H1 (cell line): ENCODE measurements at regions not wholly inside any gene's neighbourhood (a gene's known extent, or its start where the extent isn't known, plus 50 kb on each side); places are given as distances from the start of the nearest gene placed in this dataset.

ENCODE experiments used
- CTCF ChIA-PET: fragments of 300-600 bp; sonication (Branson Sonifier 250); formaldehyde crosslinking; loops from one replicate; lab custom pipeline; 2021; ENCODE audit not compliant: partially characterized antibody; lab: Charles Lee
- POLR2A ChIA-PET: fragments of 300-600 bp; sonication (Branson Sonifier 250); formaldehyde crosslinking; loops from one replicate; lab custom pipeline; 2021; ENCODE audit warnings: inconsistent platforms; ENCODE audit not compliant: partially characterized antibody; lab: Charles Lee
- DNase-seq, 2 experiments: peaks; one replicate each; pipeline versions ENCODE4 v3.0.0 to v3.0.0-alpha.2; 2010 to 2022; ENCODE audit warnings: low spot score in 2 of 2, low read depth in 1 of 2, mixed read lengths in 1 of 2
- FAIRE-seq: peaks from 2 replicates; lab custom pipeline; 2011; peaks lifted over from hg19 to GRCh38; lab: Jason Lieb, UNC
- H2AFZ ChIP-seq: 2 replicates; pipeline ENCODE4 v1.8.1; 2012; ENCODE audit warnings: low read length, inconsistent platforms
- H2AK5ac ChIP-seq: 2 replicates; pipeline ENCODE4 v1.6.1; 2013; ENCODE audit warnings: low read depth, low read length
- H2BK120ac ChIP-seq: replicated peaks from 2 replicates; pipeline ENCODE3; 2013; ENCODE audit warnings: low read depth, low read length, inconsistent platforms
- H2BK12ac ChIP-seq: 2 replicates; pipeline ENCODE4 v1.6.1; 2013; ENCODE audit warnings: low read depth, low read length
- H2BK15ac ChIP-seq: 2 replicates; pipeline ENCODE4 v1.6.1; 2013; ENCODE audit warnings: low read length
- H2BK20ac ChIP-seq: 2 replicates; pipeline ENCODE4 v1.6.1; 2013; ENCODE audit warnings: low read length
- H2BK5ac ChIP-seq: 2 replicates; pipeline ENCODE4 v1.6.1; 2013; ENCODE audit warnings: low read depth, low read length
- H3K14ac ChIP-seq: 2 replicates; pipeline ENCODE4 v1.6.1; 2013; ENCODE audit warnings: inconsistent platforms; ENCODE audit not compliant: insufficient read length
- H3K18ac ChIP-seq: 2 replicates; pipeline ENCODE4 v1.6.1; 2013; ENCODE audit warnings: low read length; ENCODE audit errors: extremely low read depth
- H3K23ac ChIP-seq: 2 replicates; pipeline ENCODE4 v1.6.1; 2013; ENCODE audit warnings: inconsistent platforms; ENCODE audit not compliant: insufficient read length
- H3K23me2 ChIP-seq: 2 replicates; pipeline ENCODE4 v1.6.1; 2013; ENCODE audit warnings: low read depth, low read length
- H3K27ac ChIP-seq: 2 replicates; pipeline ENCODE4 v1.6.1; 2011; ENCODE audit warnings: low read depth, low read length, inconsistent platforms
- H3K27me3 ChIP-seq, 4 experiments: replicated peaks in 1 of 4; 1 replicate in 1 of 4; 2 replicates in 3 of 4; pipeline versions ENCODE4 v1.6.1 to v1.8.1; 2011 to 2013; ENCODE audit warnings: low read length in 3 of 4, mild to moderate bottlenecking in 3 of 4, inconsistent platforms in 2 of 4, mixed read lengths in 2 of 4, moderate library complexity in 1 of 4; ENCODE audit not compliant: control insufficient read depth in 3 of 4, insufficient read depth in 3 of 4; ENCODE audit errors: extremely low read depth in 1 of 4
- H3K36me3 ChIP-seq, 4 experiments: 2 replicates each; pipeline versions ENCODE4 v1.6.1 to v1.8.1; 2011 to 2013; ENCODE audit warnings: mild to moderate bottlenecking in 4 of 4, low read length in 3 of 4, moderate library complexity in 2 of 4, control low read depth in 1 of 4, inconsistent platforms in 1 of 4; ENCODE audit not compliant: insufficient read depth in 4 of 4, control insufficient read depth in 2 of 4
- H3K4ac ChIP-seq: replicated peaks from 2 replicates; pipeline ENCODE3; 2013; ENCODE audit warnings: low read length, low read depth, mixed read lengths, inconsistent platforms; ENCODE audit not compliant: insufficient read length
- H3K4me1 ChIP-seq, 4 experiments: replicated peaks in 1 of 4; 1 replicate in 1 of 4; 2 replicates in 3 of 4; pipeline versions ENCODE4 v1.6.1 to v1.8.1; 2011 to 2013; ENCODE audit warnings: low read length in 3 of 4, inconsistent platforms in 2 of 4, mixed read lengths in 1 of 4; ENCODE audit not compliant: insufficient read depth in 4 of 4, control insufficient read depth in 3 of 4
- H3K4me2 ChIP-seq, 2 experiments: 2 replicates each; pipeline versions ENCODE4 v1.6.1 to v1.8.1; 2011 to 2013; ENCODE audit warnings: low read depth in 2 of 2, low read length in 2 of 2, control low read depth in 1 of 2, inconsistent platforms in 1 of 2, mild to moderate bottlenecking in 1 of 2; ENCODE audit not compliant: insufficient read depth in 1 of 2
- H3K4me3 ChIP-seq, 4 experiments: fragments of 200-600, 300-600 bp in 1 of 4; sonication (generic), shearing (Covaris generic), sonication (Bioruptor Twin) in 1 of 4; 2 replicates each; pipeline versions ENCODE4 v1.5.1 to v1.8.1; 2011 to 2016; ENCODE audit warnings: low read length in 4 of 4, low read depth in 3 of 4, control low read depth in 2 of 4, inconsistent platforms in 2 of 4, mild to moderate bottlenecking in 2 of 4, mixed read lengths in 1 of 4, moderate library complexity in 1 of 4; ENCODE audit not compliant: insufficient read depth in 2 of 4; ENCODE audit errors: extremely low read depth in 1 of 4
- H3K56ac ChIP-seq: replicated peaks from 2 replicates; pipeline ENCODE3; 2013; ENCODE audit warnings: low read depth, mild to moderate bottlenecking, mixed read lengths, low read length, inconsistent platforms; ENCODE audit not compliant: insufficient read length
- H3K79me1 ChIP-seq: 2 replicates; pipeline ENCODE4 v1.6.1; 2013; ENCODE audit warnings: low read depth, low read length, control low read depth
- H3K79me2 ChIP-seq, 2 experiments: 2 replicates each; pipeline versions ENCODE4 v1.6.1 to v1.8.1; 2012 to 2013; ENCODE audit warnings: low read length in 2 of 2, mild to moderate bottlenecking in 2 of 2, inconsistent platforms in 1 of 2; ENCODE audit not compliant: insufficient read depth in 2 of 2, control insufficient read depth in 1 of 2
- H3K9ac ChIP-seq, 4 experiments: replicated peaks in 1 of 4; 1 replicate in 1 of 4; 2 replicates in 3 of 4; pipeline versions ENCODE4 v1.6.1 to v1.8.1; 2011 to 2013; ENCODE audit warnings: low read depth in 3 of 4, low read length in 3 of 4, control low read depth in 2 of 4, mild to moderate bottlenecking in 2 of 4, moderate library complexity in 2 of 4, inconsistent platforms in 1 of 4; ENCODE audit errors: extremely low read depth in 1 of 4
- H3K9me3 ChIP-seq, 2 experiments: 2 replicates each; pipeline versions ENCODE4 v1.6.1 to v1.8.1; 2012 to 2013; ENCODE audit warnings: mild to moderate bottlenecking in 2 of 2, moderate library complexity in 2 of 2, control low read depth in 1 of 2, inconsistent platforms in 1 of 2, low read depth in 1 of 2, low read length in 1 of 2, mixed read lengths in 1 of 2; ENCODE audit not compliant: insufficient read depth in 2 of 2
- H4K20me1 ChIP-seq, 2 experiments: replicated peaks in 1 of 2; 2 replicates each; pipeline versions ENCODE3 to v1.8.1; 2011 to 2013; ENCODE audit warnings: inconsistent platforms in 2 of 2, low read length in 2 of 2, mild to moderate bottlenecking in 1 of 2; ENCODE audit not compliant: insufficient read depth in 2 of 2, control insufficient read depth in 1 of 2
- H4K5ac ChIP-seq: 2 replicates; pipeline ENCODE4 v1.6.1; 2013; ENCODE audit warnings: low read length, low read depth, mixed read lengths, inconsistent platforms; ENCODE audit not compliant: insufficient read length
- H4K8ac ChIP-seq: 2 replicates; pipeline ENCODE4 v1.8.0; 2013; ENCODE audit warnings: mild to moderate bottlenecking, moderate library complexity, low read length, inconsistent platforms; ENCODE audit not compliant: insufficient read depth; ENCODE audit errors: extremely low read depth
- H4K91ac ChIP-seq: replicated peaks from 2 replicates; pipeline ENCODE3; 2013; ENCODE audit warnings: low read length, mixed read lengths, inconsistent platforms; ENCODE audit not compliant: insufficient read length
- BRCA1 ChIP-seq: IDR thresholded peaks from 2 replicates; pipeline ENCODE4 v1.6.1; 2012; ENCODE audit warnings: low read depth, low read length, improper control_type of control experiment
- KDM4A ChIP-seq: IDR thresholded peaks from one replicate; pipeline ENCODE4 v1.7.1; 2012; ENCODE audit warnings: low read depth, mild to moderate bottlenecking, moderate library complexity, low read length, inconsistent platforms; ENCODE audit not compliant: severe bottlenecking
- YY1 ChIP-seq: IDR thresholded peaks from 2 replicates; pipeline ENCODE4 v1.6.1; 2011; ENCODE audit warnings: low read depth, mild to moderate bottlenecking, low read length
- WGBS, 2 experiments: shearing (Covaris generic) in 1 of 2; methylation state at CpG; one replicate each; pipeline versions ENCODE4 v1.1.6 to v1.1.7; 2013 to 2015; ENCODE audit warnings: low lambda C conversion rate in 2 of 2, mixed read lengths in 2 of 2, inconsistent platforms in 1 of 2, low coverage in 1 of 2, missing lambda C conversion rate in 1 of 2; ENCODE audit not compliant: insufficient replicate concordance in 2 of 2, insufficient coverage in 1 of 2, insufficient read length in 1 of 2; ENCODE audit errors: extremely low coverage in 1 of 2, missing lambda C conversion rate in 1 of 2; 5-methylcytosine and 5-hydroxymethylcytosine counted together
- TF ChIP-seq, protein P1 (sequence below): IDR thresholded peaks from 2 replicates; pipeline ENCODE4 v1.6.1; 2011; ENCODE audit warnings: low read depth, mild to moderate bottlenecking, low read length; ENCODE audit not compliant: insufficient read depth

DNA sequence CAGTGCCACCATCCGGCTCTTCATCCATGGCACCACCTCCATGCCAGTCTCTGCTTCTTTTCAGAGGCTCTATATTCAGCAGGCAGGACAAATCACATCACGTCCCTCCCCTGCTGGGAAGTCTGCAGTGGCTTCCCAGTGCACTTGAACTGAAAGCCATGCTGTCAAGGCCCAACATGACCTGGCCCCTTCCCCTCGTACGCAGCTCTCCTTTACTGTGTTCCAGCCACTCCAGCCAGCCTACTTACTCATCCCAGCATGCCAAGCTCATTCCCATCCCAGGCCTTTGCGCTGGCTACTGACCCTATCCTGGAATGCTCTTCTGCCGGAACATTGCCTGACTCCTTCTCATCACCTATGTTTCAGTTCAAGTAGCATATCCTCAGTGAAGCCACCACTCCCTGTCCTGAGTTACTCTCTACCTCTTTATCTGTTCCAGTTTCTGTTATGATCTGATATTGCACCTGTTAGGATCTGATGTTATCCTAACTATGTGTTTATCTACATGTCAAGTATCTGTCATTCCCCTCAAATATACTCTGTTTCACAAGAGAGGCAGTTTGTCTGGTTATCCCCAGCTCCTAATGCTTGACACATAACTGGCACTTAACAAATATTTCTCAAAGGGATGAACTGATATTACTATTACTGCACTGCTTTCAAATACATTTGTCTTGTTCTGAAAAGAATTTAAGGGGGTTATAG is 101.2 kb upstream of the F3 start:
- Histone ChIP-seq H4K20me1 (no peaks in the 10 kb centered on the region), H3K79me2 (no peaks in the 10 kb centered on the region), H2BK5ac (no peak overlapping the region), H3K56ac (no peak overlapping the region), H4K8ac (no peak overlapping the region), H3K4me3 (no peak overlapping the region), H3K23ac (no peak overlapping the region), H3K27me3 (no peaks in the 10 kb centered on the region), H2AFZ (no peak overlapping the region), H3K18ac (no peak overlapping the region), H3K14ac (no peak overlapping the region), H3K4me2 (no peak overlapping the region), H3K9me3 (no peaks in the 10 kb centered on the region), H4K5ac (no peak overlapping the region), H2AK5ac (no peak overlapping the region), H3K4me1 (peaks cover 0 to 2% (median 0%) of the 10 kb centered on the region in 4 experiments; a peak in 1 of 7 replicates), H3K36me3 (no peaks in the 10 kb centered on the region), H2BK20ac (no peak overlapping the region), H3K79me1 (no peaks in the 10 kb centered on the region), H2BK12ac (no peak overlapping the region), H3K9ac (peak overlapping the region in 1 of 4 experiments; percentile 30; a peak in 1 of 7 replicates), H2BK15ac (no peak overlapping the region), H4K91ac (no peak overlapping the region), H3K23me2 (no peaks in the 10 kb centered on the region), H3K4ac (no peak overlapping the region), H3K27ac (no peak overlapping the region), H2BK120ac (no peak overlapping the region)
- WGBS, 2 experiments, result 82% methylated on average over 6 of the region's 6 CpGs; no CpG with 5 or more reads in 1 of the 2 experiments
- no peak for FAIRE-seq
- TF ChIP-seq YY1 (no peak), KDM4A (no peak), BRCA1 (no peak)
- TF ChIP-seq, protein P1, sequence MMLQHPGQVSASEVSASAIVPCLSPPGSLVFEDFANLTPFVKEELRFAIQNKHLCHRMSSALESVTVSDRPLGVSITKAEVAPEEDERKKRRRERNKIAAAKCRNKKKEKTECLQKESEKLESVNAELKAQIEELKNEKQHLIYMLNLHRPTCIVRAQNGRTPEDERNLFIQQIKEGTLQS, result no peak
- ChIA-PET CTCF (interaction anchor here (1.2 to 1.7 kb wide), 5 partner anchors 11 to 163 kb away, joined by 3 to 4 read pairs (median 3); no protein-coding TSS in a partner anchor), POLR2A (interaction anchor here (1.3 kb wide), 1 partner anchor 18 kb away, joined by 3 read pairs; no protein-coding TSS in a partner anchor)
- no peak for DNase-seq
